Gastrocnemius medialis (tissue), 4 donors: ENCODE measurements at regions not wholly inside any gene's neighbourhood (a gene's known extent, or its start where the extent isn't known, plus 50 kb on each side); places are given as distances from the start of the nearest gene placed in this dataset.

Experiments
- CTCF ChIP-seq, 5 experiments: fragments of 450-650 bp in 3 of 5; fragments of 200-600 bp in 2 of 5; sonication (generic) in 2 of 5; IDR thresholded peaks in 4 of 5; conservative IDR thresholded peaks in 1 of 5; 1 replicate in 4 of 5; 2 replicates in 1 of 5; pipeline ENCODE4 v1.5.1; 2016 to 2019; ENCODE audit warnings: antibody characterized with exemption in 5 of 5, mild to moderate bottlenecking in 3 of 5, moderate library complexity in 3 of 5
- POLR2A ChIP-seq, 2 donors: fragments of 450-650 bp; IDR thresholded peaks; one replicate each; pipeline ENCODE4 v1.6.1; 2017; ENCODE audit warnings: antibody characterized with exemption in 2 of 2, mild to moderate bottlenecking in 2 of 2, moderate library complexity in 2 of 2

GRCh38 chr12:73274976-73275375, 1002.8 kb downstream of the TRHDE start:
- no peak for TF ChIP-seq CTCF (IDR thresholded peaks at IDR 0.05 in 4 of 5, conservative IDR thresholded peaks at IDR 0.05 in 1 of 5)
- no peak for TF ChIP-seq POLR2A (IDR thresholded peaks at IDR 0.05)
